GM19238 (cell line): ENCODE measurements at regions not wholly inside any gene's neighbourhood (a gene's known extent, or its start where the extent isn't known, plus 50 kb on each side); places are given as distances from the start of the nearest gene placed in this dataset.
"Not testable (repeated sequence)": the region's sequence is repeated elsewhere in the genome, so short reads cannot be mapped to it uniquely, and the experiment has no call there.

ENCODE experiments used
- DNase-seq: peaks from one replicate; pipeline ENCODE4 v3.0.0; 2011; ENCODE audit warnings: low spot score; ENCODE audit not compliant: insufficient read length

DNA sequence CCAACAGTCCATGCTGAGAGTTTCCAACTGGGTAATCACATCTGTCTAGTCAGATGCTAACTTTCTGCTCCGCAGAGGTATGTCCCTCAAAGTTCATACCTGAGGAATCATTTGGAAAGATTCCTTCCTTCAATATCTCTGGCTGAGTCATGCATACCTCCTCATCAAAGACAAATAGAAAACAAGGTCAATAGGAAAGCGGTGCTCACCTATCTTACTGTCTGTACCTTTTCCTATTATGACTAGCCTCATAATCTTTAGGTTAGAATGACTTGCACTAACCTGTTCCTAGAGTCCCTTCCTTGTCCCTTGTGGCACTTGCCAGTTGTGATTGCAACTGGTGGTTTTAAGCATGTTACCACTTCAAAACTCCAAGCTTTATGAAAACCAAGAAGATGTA is 78.2 kb upstream of the PTPRK start:
- no peak for DNase-seq

DNA sequence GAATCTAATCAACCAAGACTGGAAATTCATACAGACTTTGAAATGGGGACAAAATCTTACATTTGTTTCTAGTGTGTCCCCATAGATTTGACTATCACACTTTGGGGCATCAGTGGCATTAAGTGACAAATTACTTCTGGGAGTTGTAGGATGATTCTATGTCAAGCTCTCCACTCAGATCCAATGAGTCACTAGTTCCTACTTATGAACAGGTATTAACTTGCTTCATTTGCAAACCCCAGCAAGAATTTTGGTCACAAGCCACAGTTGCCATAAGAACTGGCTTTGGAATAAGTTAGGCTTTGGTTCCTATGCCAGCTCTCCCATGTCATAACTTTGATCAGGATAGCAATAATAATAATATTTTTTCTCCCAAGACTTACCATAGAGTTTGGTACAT is 77.6 kb upstream of the PTPRK start:
- no peak for DNase-seq

DNA sequence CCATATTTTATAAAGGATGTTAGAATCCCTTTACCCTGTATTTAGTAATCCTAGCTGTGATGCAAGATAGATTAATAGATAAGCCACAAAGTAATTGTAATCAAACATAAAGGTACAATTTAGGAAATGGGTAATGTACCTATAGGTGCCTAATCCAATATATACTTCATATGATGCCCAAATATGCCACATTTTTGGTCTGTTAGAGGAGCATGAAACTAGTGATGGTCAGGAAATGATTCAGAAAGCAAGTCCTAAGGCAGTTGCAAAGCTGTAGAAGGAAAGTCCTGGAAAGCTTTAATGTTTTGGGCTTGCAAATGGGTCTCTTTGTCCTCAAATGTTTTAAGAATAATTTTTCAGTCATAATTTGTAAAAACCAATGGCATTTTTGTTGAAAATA is 76.6 kb upstream of the PTPRK start:
- no peak for DNase-seq

DNA sequence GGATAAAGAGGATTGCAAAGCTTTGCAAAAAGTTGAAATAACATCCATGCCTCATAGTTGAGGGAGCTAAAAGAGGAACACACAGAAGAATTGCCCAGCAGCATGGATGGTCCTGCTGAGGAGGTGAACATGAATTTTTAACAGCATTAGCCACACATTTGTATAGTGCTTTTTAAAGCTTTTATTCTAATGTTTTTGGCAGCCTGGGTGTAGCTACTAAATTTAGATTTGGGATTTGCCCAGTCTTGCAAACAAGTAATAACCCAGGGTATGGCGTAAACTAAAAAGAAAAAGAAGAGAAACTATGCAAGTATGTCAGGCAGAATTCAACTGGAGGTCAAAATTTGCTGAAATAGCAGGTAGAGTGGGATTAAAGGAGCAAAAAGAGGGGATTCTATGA is 75.1 kb upstream of the PTPRK start:
- no peak for DNase-seq

DNA sequence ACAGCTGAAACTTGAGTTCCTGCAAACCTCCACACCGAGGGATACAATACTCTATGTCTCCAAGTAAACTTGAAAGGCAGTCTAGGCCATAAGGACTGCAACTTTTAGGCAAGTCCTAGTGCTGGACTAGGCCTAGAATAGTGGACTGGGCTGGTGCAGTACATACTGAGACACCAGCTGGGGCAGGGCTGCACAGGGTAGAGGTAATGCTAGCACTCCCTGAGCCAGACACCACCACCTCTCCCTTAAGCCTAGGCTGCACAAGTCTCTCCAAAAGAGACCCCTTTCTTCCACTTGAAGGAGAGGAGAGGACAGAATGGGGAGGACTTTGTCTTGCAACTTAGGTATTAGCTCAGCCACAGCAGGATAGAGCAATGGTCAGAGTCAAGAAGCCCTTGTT is 65.7 kb upstream of the PTPRK start:
- DNase-seq, result no peak

DNA sequence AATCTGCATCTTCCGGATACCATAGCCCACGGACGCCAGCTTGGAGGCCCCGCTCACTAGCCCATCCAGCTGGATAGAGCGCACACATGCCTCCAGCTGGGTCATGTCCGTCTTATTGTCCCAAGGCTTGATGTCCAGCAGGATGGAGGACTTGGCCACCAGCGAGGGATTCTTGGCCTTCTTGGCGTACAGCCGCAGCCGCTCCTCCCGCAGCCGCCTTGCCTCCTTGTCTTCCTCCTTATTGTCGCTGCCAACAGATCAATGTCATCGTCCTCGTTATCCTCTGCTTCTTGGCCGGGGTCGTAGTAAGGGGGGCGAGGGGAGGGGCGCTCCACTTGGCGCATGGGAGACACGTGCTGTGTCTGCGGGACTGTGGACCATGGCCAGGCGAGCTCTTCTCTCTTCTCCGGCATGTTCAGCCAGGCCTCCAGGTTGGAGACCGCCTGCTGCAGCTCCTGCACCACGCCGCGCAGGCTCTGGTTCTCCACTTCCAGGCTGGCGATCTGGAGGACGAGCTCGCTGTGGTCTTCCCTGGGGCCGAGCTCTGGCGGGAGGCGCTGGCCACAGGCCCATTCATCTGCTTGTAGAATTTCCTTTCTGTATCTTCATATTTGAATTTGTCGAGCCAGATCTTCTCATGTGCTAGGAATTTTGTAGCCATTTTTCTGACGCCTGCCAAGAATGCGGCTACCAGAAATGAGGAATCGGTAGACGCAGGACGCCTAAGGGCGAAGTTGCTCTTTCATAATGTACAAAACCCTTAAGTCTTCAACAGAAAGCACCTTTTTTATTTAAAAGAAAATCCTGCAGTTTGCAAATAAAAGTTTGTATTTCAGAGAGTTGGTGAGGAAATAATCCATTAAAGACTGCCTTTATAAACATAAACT is 60.1 kb upstream of the PTPRK start:
- no peak for DNase-seq

DNA sequence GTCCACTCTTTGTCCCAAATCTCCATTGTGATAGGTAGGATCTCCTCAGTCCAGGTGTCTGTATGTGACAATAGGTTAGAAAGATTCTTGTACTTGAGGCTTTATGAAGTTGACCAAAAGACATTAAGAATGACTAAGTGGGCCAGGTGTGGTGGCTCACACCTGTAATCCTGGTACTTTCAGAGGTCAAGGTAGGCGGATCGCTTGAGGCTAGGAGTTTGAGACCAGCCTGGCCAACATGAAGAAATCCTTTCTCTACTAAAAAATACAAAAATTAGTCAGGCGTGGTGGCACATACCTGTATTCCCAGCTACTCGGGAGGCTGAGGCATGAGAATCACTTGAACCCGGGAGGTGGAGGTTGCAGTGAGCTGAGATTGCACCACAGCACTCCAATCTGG is 54.9 kb upstream of the PTPRK start:
- not testable (repeated sequence) for DNase-seq

DNA sequence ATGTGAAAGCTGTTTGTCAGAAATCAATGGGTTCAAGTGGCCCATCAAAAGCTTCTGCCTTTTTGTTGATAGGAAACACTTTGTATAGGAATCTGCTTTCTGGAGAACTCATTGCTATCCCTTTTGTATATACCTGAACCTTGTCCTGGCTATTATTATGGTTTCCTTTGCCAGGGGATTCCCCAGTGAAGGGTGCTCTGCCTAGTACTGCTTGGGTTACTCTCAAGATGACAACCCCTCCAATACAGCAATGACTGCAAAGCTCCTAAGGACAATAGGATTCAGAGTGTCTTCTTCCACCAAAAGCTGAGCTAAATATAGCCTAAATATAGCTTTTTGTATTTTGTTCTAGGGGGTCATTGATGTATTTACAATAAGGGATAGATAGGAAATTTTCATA is 54.0 kb upstream of the PTPRK start:
- no peak for DNase-seq

DNA sequence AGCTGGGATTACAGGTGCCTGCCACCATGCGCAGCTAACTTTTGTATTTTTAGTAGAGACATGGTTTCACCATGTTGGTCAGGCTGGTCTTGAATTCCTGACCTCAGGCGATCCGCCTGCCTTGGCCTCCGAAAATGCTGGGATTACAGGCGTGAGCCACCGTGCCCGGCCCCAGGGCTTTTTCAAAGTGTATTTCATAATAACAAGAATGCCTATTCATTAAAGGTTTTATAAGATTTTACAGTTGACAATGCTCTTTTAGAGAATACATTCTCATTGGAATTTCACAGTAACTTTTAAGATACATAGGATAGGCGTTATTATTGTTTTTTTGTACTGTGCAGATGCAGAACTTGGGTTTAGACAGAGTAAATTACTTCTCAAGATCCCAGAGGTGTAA is 52.6 kb upstream of the PTPRK start:
- no peak for DNase-seq

DNA sequence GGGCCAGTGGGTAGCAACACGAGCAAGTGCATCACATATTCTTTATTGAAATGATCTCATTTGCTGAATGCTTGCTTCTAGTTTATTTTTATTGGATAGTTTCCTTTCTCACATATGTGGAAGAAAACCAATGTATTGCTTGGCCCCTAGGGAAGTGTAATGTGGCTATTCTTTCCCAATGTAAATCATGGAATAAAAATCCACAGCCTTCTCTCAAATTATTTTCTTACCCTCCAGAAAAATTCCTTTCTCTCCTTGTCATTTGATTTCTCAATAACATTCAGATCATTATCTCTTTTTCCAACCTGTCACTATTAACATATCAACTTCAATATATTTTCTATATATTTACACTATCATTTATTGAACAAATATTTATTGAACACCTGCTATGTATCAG is 51.9 kb upstream of the PTPRK start:
- no peak for DNase-seq

DNA sequence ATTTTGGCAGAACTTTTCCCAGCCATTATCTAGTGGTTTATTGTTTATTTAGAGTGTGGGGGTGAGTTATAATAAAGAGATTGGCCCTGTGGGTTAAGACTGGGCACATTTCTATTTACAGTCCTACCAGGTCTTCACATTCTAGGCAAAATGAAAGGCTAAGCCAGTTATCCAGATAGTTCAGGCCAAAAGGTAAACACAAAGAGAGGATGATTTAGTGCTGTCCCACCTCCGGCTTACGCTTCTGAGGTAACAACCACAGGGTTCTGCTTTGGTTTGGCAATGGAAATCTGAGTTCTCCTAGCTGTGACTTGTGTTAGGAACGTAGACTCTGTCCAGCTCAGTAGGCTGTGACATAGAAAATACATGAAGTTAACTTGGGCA is 50.3 kb upstream of the PTPRK start:
- no peak for DNase-seq

DNA sequence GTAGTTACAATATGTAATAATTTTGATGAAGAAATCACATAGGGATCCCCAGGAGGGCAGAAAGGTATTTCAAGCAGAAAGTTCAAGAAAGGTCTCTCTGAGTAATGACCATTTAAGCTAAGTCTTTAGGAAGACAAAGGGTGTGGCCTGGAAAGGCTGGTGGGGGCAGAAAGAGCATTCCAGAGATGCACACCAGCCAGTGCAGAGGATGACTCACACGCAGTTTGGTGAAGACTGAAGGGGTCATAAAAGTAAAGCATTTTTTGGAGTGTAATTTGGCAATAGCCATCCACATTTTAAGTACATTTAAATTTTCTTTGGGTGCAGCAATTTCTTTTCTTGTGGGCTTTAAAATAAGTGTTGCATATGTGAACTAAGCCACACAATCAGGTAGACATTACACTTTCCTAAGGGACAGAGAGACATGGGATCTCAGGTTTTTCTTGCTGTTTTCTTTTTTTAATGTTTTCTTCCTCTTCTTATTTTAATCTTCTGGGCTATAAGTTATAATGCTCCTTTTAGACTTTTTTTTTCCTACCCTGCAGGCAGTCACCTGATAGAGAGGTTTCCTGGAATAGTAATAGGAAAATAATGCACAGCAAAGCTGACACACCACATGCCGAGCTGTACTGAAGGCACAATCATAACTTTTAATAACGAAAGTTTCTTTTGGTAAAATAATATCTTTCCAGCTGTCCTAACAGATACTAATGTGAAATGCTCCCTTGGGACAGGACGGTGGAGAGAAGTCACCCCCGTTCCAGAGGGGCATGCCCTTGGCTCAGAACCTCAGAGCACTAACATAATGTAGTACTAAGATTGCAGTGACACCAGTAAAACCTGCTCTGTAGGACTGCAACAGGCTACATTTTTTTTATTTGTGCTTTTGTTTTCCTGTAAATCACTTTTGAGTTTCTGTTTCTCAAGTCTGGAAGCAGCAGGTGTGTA is 49.6 kb upstream of the PTPRK start:
- DNase-seq, result no peak
